Mammary epithelial cell (primary cell): ENCODE measurements at regions not wholly inside any gene's neighbourhood (a gene's known extent, or its start where the extent isn't known, plus 50 kb on each side); places are given as distances from the start of the nearest gene placed in this dataset.

Experiments
- CTCF ChIP-seq, 2 donors: IDR thresholded peaks in 1 of 2; conservative IDR thresholded peaks in 1 of 2; 2 replicates each; pipeline ENCODE4 v1.5.1; 2011 to 2012; ENCODE audit warnings: inconsistent platforms in 2 of 2, low read length in 2 of 2, mild to moderate bottlenecking in 2 of 2, control low read depth in 1 of 2, low read depth in 1 of 2; ENCODE audit not compliant: insufficient read depth in 1 of 2; ENCODE audit errors: extremely low read depth in 1 of 2
- EZH2 ChIP-seq: IDR thresholded peaks from 2 replicates; pipeline ENCODE4 v1.6.1; 2012; ENCODE audit warnings: low read length, inconsistent platforms, borderline replicate concordance

DNA sequence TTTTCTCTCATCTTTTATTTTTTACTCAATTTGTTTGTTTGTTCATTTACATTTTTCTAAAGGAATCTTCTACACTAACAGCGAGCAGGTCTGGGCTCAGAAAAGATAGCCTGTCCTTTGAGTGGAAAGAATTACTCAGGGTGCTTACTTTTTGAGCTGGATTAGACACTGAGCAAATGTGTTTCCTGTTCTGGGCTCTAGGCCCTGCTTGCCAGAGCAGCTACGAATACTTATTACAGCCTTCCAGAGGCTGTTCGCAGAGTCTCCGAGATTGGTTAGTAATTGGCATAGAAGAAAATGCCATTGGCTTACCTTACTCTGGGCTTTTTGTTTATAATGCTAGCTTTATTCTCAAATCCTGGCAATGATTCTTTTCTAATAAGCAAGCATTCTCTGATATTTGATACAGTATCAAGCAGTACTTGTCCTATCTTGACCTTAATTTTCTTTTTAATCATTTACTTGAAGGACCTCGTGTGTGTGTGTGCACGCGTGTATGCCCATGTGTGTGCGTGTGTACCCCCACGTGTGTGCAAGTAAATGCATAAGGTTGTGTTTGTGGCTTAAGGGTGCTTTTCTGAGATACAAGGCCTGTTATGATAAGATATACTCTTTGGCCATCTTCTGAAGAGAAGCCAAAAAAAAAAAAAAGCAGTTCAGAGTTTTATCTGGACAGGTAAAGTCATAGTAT is 76.2 kb upstream of the GRXCR1 start:
- no peak for TF ChIP-seq CTCF (conservative IDR thresholded peaks at IDR 0.05 in 1 of 2, IDR thresholded peaks at IDR 0.05 in 1 of 2; ENCODE audit: extremely low read depth in 1 of 2, insufficient read depth in 1 of 2, low read depth in 1 of 2, low read length in 2 of 2)
- TF ChIP-seq EZH2 = no peak
